HCT116 (cell line): ENCODE measurements at regions not wholly inside any gene's neighbourhood (a gene's known extent, or its start where the extent isn't known, plus 50 kb on each side); places are given as distances from the start of the nearest gene placed in this dataset.

Experiments used
- ATAC-seq: fragments of 200-7000 bp; cut with Tn5 transposase; 2 replicates; pipeline ENCODE4 v1.9.1; 2020; ENCODE audit warnings: mild to moderate bottlenecking, moderate library complexity
- BruUV-seq: library from RNA; stranded (reverse); fragments of 400-500 nt; replicated peaks from 2 replicates; lab custom pipeline; 2021; lab: Mats Ljungman, UMichigan
- CTCF ChIA-PET: fragments of 300-600 bp; sonication (Branson Sonifier 250); formaldehyde crosslinking; loops from one replicate; lab custom pipeline; 2021; ENCODE audit warnings: antibody characterized with exemption; lab: Charles Lee
- POLR2A ChIA-PET: fragments of 300-600, 350-600 bp; sonication (Branson Sonifier 250); formaldehyde crosslinking; loops from one replicate; lab custom pipeline; 2021; ENCODE audit warnings: antibody characterized with exemption; lab: Charles Lee
- RAD21 ChIA-PET, 2 experiments: fragments of 300-600 bp; sonication (Branson Sonifier 250); formaldehyde crosslinking; loops; one replicate each; lab custom pipeline; 2023; ENCODE audit warnings: low total read pairs in 2 of 2; ENCODE audit not compliant: uncharacterized antibody in 2 of 2, unreplicated experiment in 2 of 2, low non-redundant PET in 1 of 2; lab: Charles Lee
- DNase-seq: peaks from one replicate; pipeline ENCODE4 v3.0.0-alpha.2; 2010; ENCODE audit warnings: low read depth, low spot score
- H2AFZ ChIP-seq: fragments of 200-600 bp; shearing (Covaris generic), sonication (generic); 2 replicates; pipeline ENCODE4 v1.6.1; 2017; ENCODE audit warnings: low read depth, mixed run types, mixed read lengths, antibody characterized with exemption, low read length; ENCODE audit not compliant: poor library complexity, severe bottlenecking
- H3K27ac ChIP-seq: 2 replicates; pipeline ENCODE4 v1.5.1; 2012; ENCODE audit warnings: low read depth, low read length
- H3K27me3 ChIP-seq: fragments of 200-600 bp; sonication (generic); 2 replicates; pipeline ENCODE4 v1.6.1; 2016; ENCODE audit warnings: mixed run types, low read length, mixed read lengths; ENCODE audit not compliant: insufficient read depth
- H3K36me3 ChIP-seq, 2 experiments: fragments of 200-500 bp in 1 of 2; fragments of 200-600 bp in 1 of 2; sonication (Bioruptor generic) in 1 of 2; sonication (generic) in 1 of 2; 2 replicates each; pipeline versions ENCODE4 v1.5.1 to v1.6.1; 2014 to 2016; ENCODE audit warnings: low read length in 2 of 2, inconsistent platforms in 1 of 2, mixed read lengths in 1 of 2, mixed run types in 1 of 2; ENCODE audit not compliant: insufficient read depth in 2 of 2, control insufficient read depth in 1 of 2
- H3K4me1 ChIP-seq, 2 experiments: fragments of 200-600 bp in 1 of 2; sonication (generic) in 1 of 2; 2 replicates each; pipeline versions ENCODE4 v1.5.1 to v1.6.1; 2012 to 2017; ENCODE audit warnings: low read length in 2 of 2, inconsistent platforms in 1 of 2, mild to moderate bottlenecking in 1 of 2, mixed read lengths in 1 of 2, mixed run types in 1 of 2, moderate library complexity in 1 of 2; ENCODE audit not compliant: insufficient read depth in 2 of 2, control insufficient read depth in 1 of 2
- H3K4me2 ChIP-seq: fragments of 200-600 bp; sonication (generic); 2 replicates; pipeline ENCODE4 v1.6.1; 2017; ENCODE audit warnings: mixed run types, low read length, mixed read lengths
- H3K4me3 ChIP-seq, 2 experiments: fragments of 200-600 bp in 1 of 2; sonication (generic) in 1 of 2; replicated peaks in 1 of 2; 2 replicates each; pipeline ENCODE4 v1.5.1; 2011 to 2016; ENCODE audit warnings: low read length in 2 of 2, control low read depth in 1 of 2, low read depth in 1 of 2, mild to moderate bottlenecking in 1 of 2, mixed read lengths in 1 of 2, mixed run types in 1 of 2
- H3K79me2 ChIP-seq: fragments of 200-600 bp; sonication (generic); 2 replicates; pipeline ENCODE4 v1.6.1; 2017; ENCODE audit warnings: mild to moderate bottlenecking, mixed run types, low read length, moderate library complexity, mixed read lengths; ENCODE audit not compliant: insufficient read depth
- H3K9ac ChIP-seq: fragments of 200-600 bp; sonication (generic); 2 replicates; pipeline ENCODE4 v1.6.1; 2016; ENCODE audit warnings: low read length, mixed read lengths
- H3K9me2 ChIP-seq: fragments of 200-600 bp; sonication (generic), shearing (Covaris generic); 2 replicates; pipeline ENCODE4 v1.6.1; 2017; ENCODE audit warnings: mixed run types, mild to moderate bottlenecking, moderate library complexity; ENCODE audit not compliant: insufficient read depth
- H3K9me3 ChIP-seq, 2 experiments: fragments of 200-500 bp in 1 of 2; fragments of 200-600 bp in 1 of 2; sonication (Bioruptor generic) in 1 of 2; sonication (generic) in 1 of 2; 2 replicates each; pipeline ENCODE4 v1.6.1; 2014 to 2017; ENCODE audit warnings: low read length in 2 of 2, mixed read lengths in 2 of 2, inconsistent platforms in 1 of 2, low read depth in 1 of 2, mild to moderate bottlenecking in 1 of 2, mixed run types in 1 of 2, moderate library complexity in 1 of 2; ENCODE audit not compliant: control insufficient read depth in 1 of 2, insufficient read depth in 1 of 2
- H4K20me1 ChIP-seq: fragments of 200-600 bp; sonication (generic), shearing (Covaris generic); 2 replicates; pipeline ENCODE4 v1.6.1; 2017; ENCODE audit warnings: mixed run types, mild to moderate bottlenecking, moderate library complexity; ENCODE audit not compliant: insufficient read depth
- ATF3 ChIP-seq: IDR thresholded peaks from 2 replicates; pipeline ENCODE4 v1.6.1; 2012
- CEBPB ChIP-seq: IDR thresholded peaks from 2 replicates; pipeline ENCODE4 v1.6.1; 2012; ENCODE audit warnings: low read depth
- CTCF ChIP-seq, 3 experiments: fragments of 200-600 bp in 1 of 3; sonication (generic) in 1 of 3; IDR thresholded peaks in 2 of 3; conservative IDR thresholded peaks in 1 of 3; 2 replicates each; pipeline ENCODE4 v1.5.1; 2012 to 2017; ENCODE audit warnings: low read depth in 2 of 3, low read length in 2 of 3, antibody characterized with exemption in 1 of 3, borderline replicate concordance in 1 of 3, control low read depth in 1 of 3, mild to moderate bottlenecking in 1 of 3, mixed read lengths in 1 of 3, mixed run types in 1 of 3, moderate library complexity in 1 of 3; ENCODE audit not compliant: insufficient read depth in 1 of 3
- EZH2phosphoT487 ChIP-seq: fragments of 200-600 bp; IDR thresholded peaks from 2 replicates; pipeline ENCODE4 v1.6.1; 2018; ENCODE audit warnings: antibody characterized with exemption, borderline replicate concordance
- FOSL1 ChIP-seq: IDR thresholded peaks from 2 replicates; pipeline ENCODE4 v1.6.1; 2012; ENCODE audit warnings: low read depth
- JUND ChIP-seq: IDR thresholded peaks from 2 replicates; pipeline ENCODE4 v1.6.1; 2012
- POLR2A ChIP-seq: IDR thresholded peaks from 2 replicates; pipeline ENCODE4 v1.7.0; 2011; ENCODE audit warnings: borderline replicate concordance; ENCODE audit not compliant: insufficient read depth, insufficient read length; ENCODE audit errors: extremely low read depth
- POLR2AphosphoS5 ChIP-seq: IDR thresholded peaks from 2 replicates; pipeline ENCODE4 v1.6.1; 2011; ENCODE audit warnings: mild to moderate bottlenecking, low read depth, low read length, moderate library complexity
- RAD21 ChIP-seq: IDR thresholded peaks from 2 replicates; pipeline ENCODE4 v1.6.1; 2012; ENCODE audit warnings: low read depth, mild to moderate bottlenecking
- REST ChIP-seq: IDR thresholded peaks from 2 replicates; pipeline ENCODE4 v1.6.1; 2012; ENCODE audit warnings: low read depth
- SIN3A ChIP-seq: IDR thresholded peaks from 2 replicates; pipeline ENCODE4 v1.6.1; 2012; ENCODE audit warnings: low read depth
- SP1 ChIP-seq: IDR thresholded peaks from 2 replicates; pipeline ENCODE4 v1.6.1; 2012; ENCODE audit warnings: low read depth
- SRF ChIP-seq: IDR thresholded peaks from 2 replicates; pipeline ENCODE4 v1.6.1; 2012; ENCODE audit warnings: low read depth
- TCF7L2 ChIP-seq: IDR thresholded peaks from 2 replicates; pipeline ENCODE4 v1.7.0; 2011; ENCODE audit warnings: borderline replicate concordance, inconsistent platforms; ENCODE audit not compliant: insufficient read depth, insufficient read length; ENCODE audit errors: extremely low read depth
- ZFX ChIP-seq: fragments of 450-650 bp; IDR thresholded peaks from 2 replicates; pipeline ENCODE4 v1.6.1; 2017
- ZNF274 ChIP-seq: fragments of 200-500 bp; sonication (Bioruptor generic); IDR thresholded peaks from 2 replicates; pipeline ENCODE4 v1.6.1; 2014; ENCODE audit warnings: mild to moderate bottlenecking, low read depth, low read length, inconsistent platforms
- intact Hi-C: fragments of 100-400 bp; cut with micrococcal nuclease; formaldehyde crosslinking; loops from 2 replicates; pipeline ENCODE4 v1.10.0; 2022

GRCh38 chr6:150719831-150720230 is 120.1 kb downstream of the PLEKHG1 start (continued):
- TF ChIP-seq CTCF (IDR thresholded peaks at IDR 0.05 in 2 of 3, conservative IDR thresholded peaks at IDR 0.05 in 1 of 3; ENCODE audit: borderline replicate concordance in 1 of 3, insufficient read depth in 1 of 3, low read depth in 2 of 3, low read length in 2 of 3), result no peak
- no peak for TF ChIP-seq CEBPB
- no peak for TF ChIP-seq ZNF274
- TF ChIP-seq POLR2AphosphoS5, result no peak
- no peak for TF ChIP-seq SP1

- no TSS peak for BruUV-seq
- peaks cover 30 to 32% of the 10 kb centered on the region in 2 experiments for H3K4me1 ChIP-seq
- intact Hi-C loops, result no loop called here
- ATAC-seq, result peak; percentile 86
- H3K4me3 ChIP-seq, result peak overlapping the region in 1 of 2 experiments; percentile 4; a peak in 1 of 4 replicates
- H4K20me1 ChIP-seq, result no peaks in the 10 kb centered on the region
- POLR2A ChIA-PET, result interaction anchor here (0.9 kb wide), 1 partner anchor 303 kb away, joined by 3 read pairs; no protein-coding TSS in a partner anchor
- H3K9me2 ChIP-seq, result no peaks in the 10 kb centered on the region
- H2AFZ ChIP-seq, result no peak overlapping the region
- H3K36me3 ChIP-seq, result no peaks in the 10 kb centered on the region
- RAD21 ChIA-PET, result no interaction called here
- no peaks in the 10 kb centered on the region for H3K79me2 ChIP-seq
- peak overlapping the region; percentile 55 for H3K27ac ChIP-seq
- peak overlapping the region; percentile 66 for H3K4me2 ChIP-seq
- CTCF ChIA-PET, result interaction anchor here (1.0 kb wide), 1 partner anchor 35 kb away, joined by 5 read pairs; no protein-coding TSS in a partner anchor
- no peak overlapping the region for H3K9ac ChIP-seq
- DNase-seq, result peak; percentile 73
- no peaks in the 10 kb centered on the region for H3K9me3 ChIP-seq
- H3K27me3 ChIP-seq, result no peaks in the 10 kb centered on the region
- TF ChIP-seq POLR2AphosphoS5, result peak; percentile 25; the same call in 1 of the 2 replicates
- TF ChIP-seq TCF7L2, result no peak
- TF ChIP-seq CEBPB, result peak; percentile 85
- TF ChIP-seq POLR2A, result no peak
- TF ChIP-seq JUND, result peak; percentile 68
- no peak for TF ChIP-seq REST
- TF ChIP-seq ZFX, result no peak
- TF ChIP-seq SIN3A, result peak; percentile 36; the same call in 1 of the 2 replicates
- peak; percentile 51 for TF ChIP-seq FOSL1
- no peak for TF ChIP-seq ATF3
- TF ChIP-seq EZH2phosphoT487, result no peak
- no peak for TF ChIP-seq SRF
- peak; percentile 18; the same call in 1 of the 2 replicates for TF ChIP-seq RAD21
- no peak for TF ChIP-seq CTCF (IDR thresholded peaks at IDR 0.05 in 2 of 3, conservative IDR thresholded peaks at IDR 0.05 in 1 of 3; ENCODE audit: borderline replicate concordance in 1 of 3, insufficient read depth in 1 of 3, low read depth in 2 of 3, low read length in 2 of 3)
Measured at GRCh38 chr6:150720774-150721233, 121.1 kb downstream of the PLEKHG1 start.
